Transverse colon (tissue), 4 donors: ENCODE measurements at regions not wholly inside any gene's neighbourhood (a gene's known extent, or its start where the extent isn't known, plus 50 kb on each side); places are given as distances from the start of the nearest gene placed in this dataset.
"Not testable (repeated sequence)": the region's sequence is repeated elsewhere in the genome, so short reads cannot be mapped to it uniquely, and the experiment has no call there.

ENCODE experiments used
- DNase-seq: peaks from one replicate; pipeline ENCODE4 v3.0.0-alpha.2; 2019
- H3K27ac ChIP-seq, 4 donors: fragments of 200-600 bp; sonication (generic); 2 replicates each; pipeline ENCODE4 v1.5.1; 2016 to 2018; ENCODE audit warnings: inconsistent platforms in 4 of 4
- H3K27me3 ChIP-seq: fragments of 200-600 bp; sonication (generic); 2 replicates; pipeline ENCODE4 v1.5.1; 2017; ENCODE audit warnings: inconsistent platforms
- H3K36me3 ChIP-seq, 4 donors: fragments of 200-600 bp; sonication (generic); 2 replicates each; pipeline ENCODE4 v1.5.1; 2017 to 2019; ENCODE audit warnings: inconsistent platforms in 4 of 4
- H3K4me1 ChIP-seq, 4 donors: fragments of 200-600 bp; sonication (generic); 2 replicates each; pipeline ENCODE4 v1.5.1; 2017 to 2020; ENCODE audit warnings: inconsistent platforms in 4 of 4
- H3K4me3 ChIP-seq, 4 donors: fragments of 200-600 bp; sonication (generic); 1 replicate in 1 of 4; 2 replicates in 3 of 4; pipeline versions ENCODE4 v1.5.1 to v1.6.1; 2017 to 2019; ENCODE audit warnings: inconsistent platforms in 4 of 4
- H3K9me3 ChIP-seq, 2 donors: fragments of 200-600 bp; sonication (generic); 2 replicates each; pipeline ENCODE4 v1.5.1; 2017 to 2019; ENCODE audit warnings: inconsistent platforms in 2 of 2
- CTCF ChIP-seq, 5 experiments: fragments of 200-600 bp in 3 of 5; fragments of 450-650 bp in 2 of 5; sonication (generic) in 3 of 5; IDR thresholded peaks; 1 replicate in 2 of 5; 2 replicates in 3 of 5; pipeline ENCODE4 v1.5.1; 2016 to 2017; ENCODE audit warnings: antibody characterized with exemption in 5 of 5, inconsistent platforms in 3 of 5, mild to moderate bottlenecking in 2 of 5, moderate library complexity in 1 of 5
- EP300 ChIP-seq: sonication (generic); formaldehyde crosslinking; IDR thresholded peaks from one replicate; pipeline ENCODE4 v1.6.1; 2017; ENCODE audit warnings: antibody characterized with exemption, low read depth
- POLR2A ChIP-seq: fragments of 450-650 bp; IDR thresholded peaks from one replicate; pipeline ENCODE4 v1.6.1; 2016; ENCODE audit warnings: antibody characterized with exemption, mild to moderate bottlenecking, moderate library complexity
- POLR2AphosphoS5 ChIP-seq, 3 donors: sonication (generic); formaldehyde crosslinking; IDR thresholded peaks; one replicate each; pipeline ENCODE4 v1.6.1; 2016; ENCODE audit warnings: antibody characterized with exemption in 3 of 3
- WGBS, 2 donors: methylation state at CpG; one replicate each; pipeline ENCODE4 v1.1.5; 2018; ENCODE audit warnings: low coverage in 1 of 2; 5-methylcytosine and 5-hydroxymethylcytosine counted together
- in situ Hi-C, 4 donors: fragments of 200-750 bp; cut with MboI; loops; one replicate each; pipeline versions ENCODE4 v1.15.0 to v1.15.1; 2017; ENCODE audit warnings: low sequenced_read_pairs in 3 of 4, low pct_ligation_motif_present in 1 of 4, low pct_unique_long_range_greater_than_20kb in 1 of 4
- intact Hi-C: fragments of 100-400 bp; cut with DNase I; formaldehyde crosslinking; loops from one replicate; pipeline ENCODE4 v1.15.1; 2023; ENCODE audit warnings: low total_unique reads

DNA sequence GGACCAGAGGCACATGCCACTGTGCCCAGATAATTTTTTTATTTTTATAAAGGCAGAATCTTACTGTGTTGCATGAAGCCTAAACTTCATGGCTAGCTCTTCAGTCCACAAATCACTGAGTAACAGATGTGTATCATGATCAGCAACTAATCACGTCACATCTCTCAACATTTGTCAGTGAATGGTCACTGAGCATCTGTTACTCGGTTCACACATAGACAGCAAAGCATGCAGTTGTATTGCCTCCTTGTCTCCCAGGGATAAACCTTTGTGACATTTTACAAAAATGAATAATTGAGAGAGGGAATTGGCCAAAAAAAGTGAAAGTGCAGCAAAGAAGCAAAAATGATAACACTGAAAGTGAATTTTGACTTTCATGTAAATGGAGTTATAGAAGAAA, 85.9 kb upstream of the BTG1 start:
- in situ Hi-C loops, H3K9me3 ChIP-seq, H3K4me3 ChIP-seq, intact Hi-C loops, DNase-seq, H3K36me3 ChIP-seq, H3K4me1 ChIP-seq, H3K27me3 ChIP-seq: not testable (repeated sequence)
- 77% methylated on average over 2 of the region's 2 CpGs; no CpG with 5 or more reads in 1 of the 2 donors for WGBS, 2 donors
- H3K27ac ChIP-seq: peak overlapping the region in 1 of 4 donors; percentile 40

GRCh38 chr12:92229381-92229780, 83.7 kb upstream of the BTG1 start:
- TF ChIP-seq POLR2A (no peak), CTCF (IDR thresholded peaks at IDR 0.05) (no peak), EP300 (no peak), POLR2AphosphoS5 (IDR thresholded peaks at IDR 0.05) (no peak)
- Histone ChIP-seq H3K4me1 (peaks cover 0 to 4% (median 0%) of the 10 kb centered on the region in 4 donors), H3K36me3 (no peaks in the 10 kb centered on the region), H3K9me3 (no peaks in the 10 kb centered on the region), H3K27ac (no peak overlapping the region), H3K4me3 (no peak overlapping the region), H3K27me3 (no peaks in the 10 kb centered on the region)
- intact Hi-C loops: loop anchor here (10.0 kb wide), 1 partner anchor 75 kb away; no protein-coding TSS in a partner anchor
- DNase-seq: no peak
- WGBS, 2 donors: 93 to 100% methylated on average over 2 of the region's 2 CpGs
- in situ Hi-C loops: no loop called here

GRCh38 chr12:92226961-92227360, 81.3 kb upstream of the BTG1 start:
- Histone ChIP-seq H3K4me1 (peaks cover 0 to 11% (median 0%) of the 10 kb centered on the region in 4 donors), H3K9me3 (no peaks in the 10 kb centered on the region), H3K4me3 (no peak overlapping the region), H3K27ac (no peak overlapping the region), H3K27me3 (no peaks in the 10 kb centered on the region), H3K36me3 (no peaks in the 10 kb centered on the region)
- intact Hi-C loops: loop anchor here (10.0 kb wide), 1 partner anchor 72 kb away; no protein-coding TSS in a partner anchor
- TF ChIP-seq POLR2AphosphoS5 (IDR thresholded peaks at IDR 0.05): no peak
- no peak for TF ChIP-seq EP300
- TF ChIP-seq CTCF (IDR thresholded peaks at IDR 0.05): no peak
- TF ChIP-seq POLR2A: no peak
- in situ Hi-C loops: no loop called here
- no peak for DNase-seq
- WGBS, 2 donors: 67 to 100% methylated on average over 2 to 3 of the region's 3 CpGs

DNA sequence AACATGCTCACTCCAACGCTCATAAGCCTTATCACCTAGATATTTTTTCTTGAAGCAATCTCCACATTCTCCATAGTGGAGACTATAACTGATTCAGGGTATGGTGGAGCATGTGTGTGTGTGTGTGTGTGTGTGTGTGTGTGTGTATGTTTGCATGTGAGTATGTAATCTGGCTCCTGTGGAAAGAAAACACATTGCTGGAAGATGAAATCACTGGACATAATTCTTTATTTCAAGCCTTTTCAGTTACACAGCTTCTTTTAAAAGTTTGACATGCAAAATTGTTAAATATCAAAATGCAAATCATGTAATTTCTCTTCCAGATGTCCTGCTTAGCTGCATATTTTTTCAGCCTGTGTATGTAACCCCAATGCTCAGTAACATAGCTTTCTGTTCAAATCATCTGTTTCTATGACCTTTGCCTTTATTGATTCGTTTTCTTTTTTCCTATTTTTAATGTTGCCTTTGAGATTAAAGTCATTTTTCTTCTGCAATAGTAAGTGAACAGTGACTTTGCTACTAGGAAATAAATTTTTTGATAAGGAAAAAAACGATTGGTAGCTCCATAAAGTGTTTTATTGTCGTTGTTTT, 80.5 kb upstream of the BTG1 start:
- Histone ChIP-seq H3K27me3 (no peaks in the 10 kb centered on the region), H3K4me3 (no peak overlapping the region), H3K9me3 (no peaks in the 10 kb centered on the region), H3K36me3 (no peaks in the 10 kb centered on the region), H3K4me1 (peaks cover 0 to 11% (median 0%) of the 10 kb centered on the region in 4 donors), H3K27ac (no peak overlapping the region)
- TF ChIP-seq POLR2AphosphoS5 (IDR thresholded peaks at IDR 0.05): no peak
- TF ChIP-seq POLR2A: no peak
- intact Hi-C loops (loop anchor here (10.0 kb wide), 1 partner anchor 71 kb away; no protein-coding TSS in a partner anchor), in situ Hi-C loops (no loop called here)
- WGBS, 2 donors: 65 to 66% methylated on average over 4 of the region's 4 CpGs
- no peak for DNase-seq

- H3K4me1 ChIP-seq: peaks cover 0 to 11% (median 0%) of the 10 kb centered on the region in 4 donors
- no peaks in the 10 kb centered on the region for H3K9me3 ChIP-seq
- in situ Hi-C loops: no loop called here
- no peaks in the 10 kb centered on the region for H3K36me3 ChIP-seq
- WGBS, 2 donors: 73 to 80% methylated on average over 3 to 6 of the region's 6 CpGs
- no peak overlapping the region for H3K27ac ChIP-seq
- intact Hi-C loops: loop anchor here (10.0 kb wide), 1 partner anchor 70 kb away; no protein-coding TSS in a partner anchor
- H3K27me3 ChIP-seq: no peaks in the 10 kb centered on the region
- H3K4me3 ChIP-seq: no peak overlapping the region
- DNase-seq: no peak
- no peak for TF ChIP-seq POLR2A
- TF ChIP-seq POLR2AphosphoS5 (IDR thresholded peaks at IDR 0.05): peak in 1 of 3 donors; percentile 18
- TF ChIP-seq EP300: no peak
These were observed 79.2 kb upstream of the BTG1 start for GRCh38 chr12:92224685-92225331.
